Keratinocyte (primary cell): ENCODE measurements at regions not wholly inside any gene's neighbourhood (a gene's known extent, or its start where the extent isn't known, plus 50 kb on each side); places are given as distances from the start of the nearest gene placed in this dataset.

ENCODE experiments used
- DNase-seq: peaks from one replicate; pipeline ENCODE4 v3.0.0-alpha.2; 2011; ENCODE audit warnings: low read depth, missing footprints, low spot score
- FAIRE-seq: peaks from 2 replicates; lab custom pipeline; 2011; peaks lifted over from hg19 to GRCh38; lab: Jason Lieb, UNC
- H2AFZ ChIP-seq: 2 replicates; pipeline ENCODE4 v1.6.0; 2012; ENCODE audit warnings: low read length, control low read depth, inconsistent platforms; ENCODE audit not compliant: control insufficient read depth
- H3K27ac ChIP-seq: 2 replicates; pipeline ENCODE4 v1.5.1; 2011; ENCODE audit warnings: low read length; ENCODE audit not compliant: control insufficient read depth, insufficient read depth
- H3K27me3 ChIP-seq: 3 replicates; pipeline ENCODE4 v1.6.0; 2011; ENCODE audit warnings: low read length; ENCODE audit not compliant: control insufficient read depth, insufficient read depth; ENCODE audit errors: extremely low read depth
- H3K36me3 ChIP-seq, 2 experiments: 2 replicates in 1 of 2; 3 replicates in 1 of 2; pipeline ENCODE4 v1.5.1; 2011; ENCODE audit warnings: low read length in 2 of 2, mild to moderate bottlenecking in 1 of 2; ENCODE audit not compliant: control insufficient read depth in 2 of 2, insufficient read depth in 2 of 2; ENCODE audit errors: extremely low read depth in 1 of 2
- H3K4me1 ChIP-seq: 3 replicates; pipeline ENCODE4 v1.5.1; 2011; ENCODE audit warnings: low read length; ENCODE audit not compliant: control insufficient read depth, insufficient read depth; ENCODE audit errors: extremely low read depth
- H3K4me2 ChIP-seq: 3 replicates; pipeline ENCODE4 v1.6.0; 2011; ENCODE audit warnings: low read depth, low read length; ENCODE audit not compliant: control insufficient read depth, insufficient read depth; ENCODE audit errors: extremely low read depth
- H3K4me3 ChIP-seq, 3 experiments: fragments of 200-600 bp in 1 of 3; sonication (generic) in 1 of 3; 2 replicates in 2 of 3; 3 replicates in 1 of 3; pipeline ENCODE4 v1.5.1; 2011 to 2016; ENCODE audit warnings: low read length in 3 of 3, mild to moderate bottlenecking in 3 of 3, control low read depth in 2 of 3, inconsistent platforms in 1 of 3, low read depth in 1 of 3, mixed read lengths in 1 of 3, mixed run types in 1 of 3, moderate library complexity in 1 of 3; ENCODE audit not compliant: control insufficient read depth in 2 of 3, insufficient read depth in 2 of 3; ENCODE audit errors: extremely low read depth in 1 of 3
- H3K79me2 ChIP-seq: 2 replicates; pipeline ENCODE4 v1.6.0; 2012; ENCODE audit warnings: low read length; ENCODE audit not compliant: control insufficient read depth, insufficient read depth
- H3K9ac ChIP-seq: 3 replicates; pipeline ENCODE4 v1.6.0; 2011; ENCODE audit warnings: low read length; ENCODE audit not compliant: control insufficient read depth, insufficient read depth; ENCODE audit errors: extremely low read depth
- H3K9me1 ChIP-seq: 3 replicates; pipeline ENCODE4 v1.6.0; 2011; ENCODE audit warnings: low read length; ENCODE audit not compliant: control insufficient read depth, insufficient read depth; ENCODE audit errors: extremely low read depth
- H3K9me3 ChIP-seq: 2 replicates; pipeline ENCODE4 v1.5.1; 2012; ENCODE audit warnings: low read depth, low read length; ENCODE audit not compliant: control insufficient read depth
- H4K20me1 ChIP-seq: 3 replicates; pipeline ENCODE4 v1.6.0; 2011; ENCODE audit warnings: low read length; ENCODE audit not compliant: control insufficient read depth, insufficient read depth; ENCODE audit errors: extremely low read depth
- CTCF ChIP-seq, 3 experiments: IDR thresholded peaks in 1 of 3; conservative IDR thresholded peaks in 1 of 3; optimal IDR thresholded peaks in 1 of 3; 2 replicates in 2 of 3; 3 replicates in 1 of 3; pipeline versions ENCODE3 to v1.5.1; 2011; ENCODE audit warnings: low read length in 3 of 3, mild to moderate bottlenecking in 3 of 3, moderate library complexity in 2 of 3, control low read depth in 1 of 3, inconsistent platforms in 1 of 3; ENCODE audit not compliant: insufficient read depth in 2 of 3; ENCODE audit errors: extremely low read depth in 1 of 3
- EZH2 ChIP-seq: IDR thresholded peaks from one replicate; pipeline ENCODE4 v1.6.1; 2012; ENCODE audit warnings: inconsistent platforms, mild to moderate bottlenecking, low read length, moderate library complexity
- dilution Hi-C: fragments of 300-500 bp; cut with MboI; formaldehyde crosslinking; loops from one replicate; pipeline ENCODE4 v1.7.0; 2020; ENCODE audit warnings: low sequenced_read_pairs; ENCODE audit not compliant: extremely low pct_ligation_motif_present

GRCh38 chr15:101120473-101120872 lies 131.4 kb downstream of the CHSY1 start:
- Histone ChIP-seq H3K9me3 (no peaks in the 10 kb centered on the region), H3K9me1 (no peaks in the 10 kb centered on the region), H2AFZ (no peak overlapping the region), H3K27me3 (no peaks in the 10 kb centered on the region), H3K4me2 (no peak overlapping the region), H3K4me3 (no peak overlapping the region), H3K4me1 (peaks cover 7% of the 10 kb centered on the region), H4K20me1 (no peaks in the 10 kb centered on the region), H3K9ac (no peak overlapping the region), H3K36me3 (no peaks in the 10 kb centered on the region), H3K27ac (no peak overlapping the region), H3K79me2 (no peaks in the 10 kb centered on the region)
- dilution Hi-C loops, result no loop called here
- FAIRE-seq (no peak), DNase-seq (no peak)
- no peak for TF ChIP-seq CTCF (optimal IDR thresholded peaks at IDR 0.05 in 1 of 3, IDR thresholded peaks at IDR 0.05 in 1 of 3, conservative IDR thresholded peaks at IDR 0.05 in 1 of 3; ENCODE audit: extremely low read depth in 1 of 3, insufficient read depth in 2 of 3, low read length in 3 of 3)
- no peak for TF ChIP-seq EZH2
